ENCODE measurements at regions not wholly inside any gene's neighbourhood (a gene's known extent, or its start where the extent isn't known, plus 50 kb on each side); places are given as distances from the start of the nearest gene placed in this dataset.
"Not testable (repeated sequence)": the region's sequence is repeated elsewhere in the genome, so short reads cannot be mapped to it uniquely, and the experiment has no call there.

GRCh38 chr15:30769390-30770124, 134.2 kb upstream of the FAN1 start:
- 93% methylated on average over 10 of the region's 12 CpGs for WGBS
- H3K27me3 ChIP-seq (ENCODE audit: insufficient read depth, low read length); H3K27ac ChIP-seq (ENCODE audit: low read depth, low read length); H3K9me3 ChIP-seq (ENCODE audit: insufficient read depth, low read depth, low read length); H3K9ac ChIP-seq (ENCODE audit: low read depth, low read length); H3K4me1 ChIP-seq (ENCODE audit: insufficient read depth, low read length); H3K4me3 ChIP-seq (ENCODE audit: low read length): not testable (repeated sequence)
- peaks cover 19% of the 10 kb centered on the region for H3K36me3 ChIP-seq (ENCODE audit: insufficient read depth, low read length)

GRCh38 chr15:30770759-30771158, 133.0 kb upstream of the FAN1 start:
- H3K27ac ChIP-seq (ENCODE audit: low read depth, low read length): no peak overlapping the region
- H3K36me3 ChIP-seq (ENCODE audit: insufficient read depth, low read length): peaks cover 23% of the 10 kb centered on the region
- H3K27me3 ChIP-seq (ENCODE audit: insufficient read depth, low read length): no peaks in the 10 kb centered on the region
- 95% methylated on average over 17 of the region's 17 CpGs for WGBS
- peaks cover 10% of the 10 kb centered on the region; the same call in 1 of the 2 replicates for H3K9me3 ChIP-seq (ENCODE audit: insufficient read depth, low read depth, low read length)
- no peak overlapping the region for H3K4me3 ChIP-seq (ENCODE audit: low read length)
- no peak overlapping the region for H3K9ac ChIP-seq (ENCODE audit: low read depth, low read length)
- no peaks in the 10 kb centered on the region for H3K4me1 ChIP-seq (ENCODE audit: insufficient read depth, low read length)

GRCh38 chr15:30783019-30783418, 120.7 kb upstream of the FAN1 start:
- Histone ChIP-seq H3K27me3 (ENCODE audit: insufficient read depth, low read length) (no peaks in the 10 kb centered on the region), H3K9me3 (ENCODE audit: insufficient read depth, low read depth, low read length) (no peaks in the 10 kb centered on the region), H3K27ac (ENCODE audit: low read depth, low read length) (no peak overlapping the region), H3K9ac (ENCODE audit: low read depth, low read length) (no peak overlapping the region), H3K36me3 (ENCODE audit: insufficient read depth, low read length) (no peaks in the 10 kb centered on the region), H3K4me3 (ENCODE audit: low read length) (no peak overlapping the region), H3K4me1 (ENCODE audit: insufficient read depth, low read length) (no peaks in the 10 kb centered on the region)
- WGBS: 97% methylated on average over 16 of the region's 17 CpGs

- Histone ChIP-seq H3K27ac (ENCODE audit: low read depth, low read length) (no peak overlapping the region), H3K9ac (ENCODE audit: low read depth, low read length) (no peak overlapping the region), H3K36me3 (ENCODE audit: insufficient read depth, low read length) (no peaks in the 10 kb centered on the region), H3K4me1 (ENCODE audit: insufficient read depth, low read length) (no peaks in the 10 kb centered on the region), H3K9me3 (ENCODE audit: insufficient read depth, low read depth, low read length) (no peaks in the 10 kb centered on the region), H3K27me3 (ENCODE audit: insufficient read depth, low read length) (no peaks in the 10 kb centered on the region), H3K4me3 (ENCODE audit: low read length) (no peak overlapping the region)
Observed at GRCh38 chr15:30788595-30788994, 115.1 kb upstream of the FAN1 start.

GRCh38 chr15:30791239-30792175, 112.2 kb upstream of the FAN1 start:
- H3K4me3 ChIP-seq (ENCODE audit: low read length): no peak overlapping the region
- H3K4me1 ChIP-seq (ENCODE audit: insufficient read depth, low read length): no peaks in the 10 kb centered on the region
- WGBS: 95% methylated on average over 18 of the region's 18 CpGs
- no peak overlapping the region for H3K9ac ChIP-seq (ENCODE audit: low read depth, low read length)
- H3K36me3 ChIP-seq (ENCODE audit: insufficient read depth, low read length): no peaks in the 10 kb centered on the region
- H3K9me3 ChIP-seq (ENCODE audit: insufficient read depth, low read depth, low read length): no peaks in the 10 kb centered on the region
- no peak overlapping the region for H3K27ac ChIP-seq (ENCODE audit: low read depth, low read length)
- H3K27me3 ChIP-seq (ENCODE audit: insufficient read depth, low read length): no peaks in the 10 kb centered on the region

GRCh38 chr15:30792843-30793242, 110.9 kb upstream of the FAN1 start:
- H3K27ac ChIP-seq (ENCODE audit: low read depth, low read length); H3K4me3 ChIP-seq (ENCODE audit: low read length); H3K4me1 ChIP-seq (ENCODE audit: insufficient read depth, low read length); H3K9me3 ChIP-seq (ENCODE audit: insufficient read depth, low read depth, low read length); H3K36me3 ChIP-seq (ENCODE audit: insufficient read depth, low read length); H3K9ac ChIP-seq (ENCODE audit: low read depth, low read length); H3K27me3 ChIP-seq (ENCODE audit: insufficient read depth, low read length): not testable (repeated sequence)
- WGBS: 88% methylated on average over 2 of the region's 3 CpGs

- Histone ChIP-seq H3K9me3 (ENCODE audit: insufficient read depth, low read depth, low read length) (no peaks in the 10 kb centered on the region), H3K9ac (ENCODE audit: low read depth, low read length) (no peak overlapping the region), H3K27me3 (ENCODE audit: insufficient read depth, low read length) (no peaks in the 10 kb centered on the region), H3K4me1 (ENCODE audit: insufficient read depth, low read length) (no peaks in the 10 kb centered on the region), H3K27ac (ENCODE audit: low read depth, low read length) (no peak overlapping the region), H3K36me3 (ENCODE audit: insufficient read depth, low read length) (no peaks in the 10 kb centered on the region), H3K4me3 (ENCODE audit: low read length) (no peak overlapping the region)
- WGBS: 86% methylated on average over 6 of the region's 6 CpGs
Observed at GRCh38 chr15:30794388-30794787, 109.3 kb upstream of the FAN1 start.

GRCh38 chr15:30799565-30799964, 104.2 kb upstream of the FAN1 start:
- 76% methylated on average over 5 of the region's 5 CpGs for WGBS

GRCh38 chr15:30801140-30801895, 102.4 kb upstream of the FAN1 start:
- H3K36me3 ChIP-seq (ENCODE audit: insufficient read depth, low read length): not testable (repeated sequence)
- 57% methylated on average over 14 of the region's 16 CpGs for WGBS

More at GRCh38 chr15:30799565-30799964, 104.2 kb upstream of the FAN1 start:
- not testable (repeated sequence) for H3K9me3 ChIP-seq (ENCODE audit: insufficient read depth, low read depth, low read length); H3K4me1 ChIP-seq (ENCODE audit: insufficient read depth, low read length); H3K36me3 ChIP-seq (ENCODE audit: insufficient read depth, low read length); H3K9ac ChIP-seq (ENCODE audit: low read depth, low read length); H3K27me3 ChIP-seq (ENCODE audit: insufficient read depth, low read length); H3K4me3 ChIP-seq (ENCODE audit: low read length); H3K27ac ChIP-seq (ENCODE audit: low read depth, low read length)

GRCh38 chr15:30802001-30802400, 101.7 kb upstream of the FAN1 start:
- WGBS: 90% methylated on average over 2 of the region's 2 CpGs
- H3K27ac ChIP-seq (ENCODE audit: low read depth, low read length); H3K4me3 ChIP-seq (ENCODE audit: low read length): not testable (repeated sequence)

More at GRCh38 chr15:30801140-30801895, 102.4 kb upstream of the FAN1 start:
- H3K9me3 ChIP-seq (ENCODE audit: insufficient read depth, low read depth, low read length); H3K27me3 ChIP-seq (ENCODE audit: insufficient read depth, low read length); H3K4me3 ChIP-seq (ENCODE audit: low read length); H3K4me1 ChIP-seq (ENCODE audit: insufficient read depth, low read length); H3K9ac ChIP-seq (ENCODE audit: low read depth, low read length); H3K27ac ChIP-seq (ENCODE audit: low read depth, low read length): not testable (repeated sequence)

GRCh38 chr15:30803703-30804102, 100.0 kb upstream of the FAN1 start:
- not testable (repeated sequence) for H3K4me3 ChIP-seq (ENCODE audit: low read length); H3K27me3 ChIP-seq (ENCODE audit: insufficient read depth, low read length); H3K9ac ChIP-seq (ENCODE audit: low read depth, low read length); H3K36me3 ChIP-seq (ENCODE audit: insufficient read depth, low read length); H3K9me3 ChIP-seq (ENCODE audit: insufficient read depth, low read depth, low read length); H3K27ac ChIP-seq (ENCODE audit: low read depth, low read length); H3K4me1 ChIP-seq (ENCODE audit: insufficient read depth, low read length)
- 97% methylated on average over 14 of the region's 15 CpGs for WGBS

More at GRCh38 chr15:30802001-30802400, 101.7 kb upstream of the FAN1 start:
- H3K36me3 ChIP-seq (ENCODE audit: insufficient read depth, low read length); H3K27me3 ChIP-seq (ENCODE audit: insufficient read depth, low read length); H3K9me3 ChIP-seq (ENCODE audit: insufficient read depth, low read depth, low read length); H3K4me1 ChIP-seq (ENCODE audit: insufficient read depth, low read length); H3K9ac ChIP-seq (ENCODE audit: low read depth, low read length): not testable (repeated sequence)

Data from HUES64 (cell line).